Esophagus muscularis mucosa (tissue), 4 donors: ENCODE measurements at regions not wholly inside any gene's neighbourhood (a gene's known extent, or its start where the extent isn't known, plus 50 kb on each side); places are given as distances from the start of the nearest gene placed in this dataset.
"Not testable (repeated sequence)": the region's sequence is repeated elsewhere in the genome, so short reads cannot be mapped to it uniquely, and the experiment has no call there.

Source experiments
- DNase-seq: peaks from one replicate; pipeline ENCODE4 v3.0.0-alpha.2; 2017; ENCODE audit errors: extremely low spot score
- H3K27ac ChIP-seq, 4 donors: fragments of 200-600 bp; sonication (generic); replicated peaks in 1 of 4; 1 replicate in 3 of 4; 2 replicates in 1 of 4; pipeline ENCODE4 v1.5.1; 2016 to 2019; ENCODE audit warnings: mild to moderate bottlenecking in 1 of 4
- H3K27me3 ChIP-seq, 4 donors: fragments of 200-600 bp; sonication (generic); one replicate each; pipeline versions ENCODE4 v1.5.1 to v1.6.0; 2016 to 2019
- H3K36me3 ChIP-seq, 4 donors: fragments of 200-600 bp; sonication (generic); one replicate each; pipeline ENCODE4 v1.5.1; 2016 to 2019
- H3K4me1 ChIP-seq, 4 donors: fragments of 200-600 bp; sonication (generic); one replicate each; pipeline ENCODE4 v1.5.1; 2016 to 2019
- H3K4me3 ChIP-seq, 4 donors: fragments of 200-600 bp; sonication (generic); 1 replicate in 2 of 4; 2 replicates in 2 of 4; pipeline ENCODE4 v1.5.1; 2016 to 2019; ENCODE audit warnings: mild to moderate bottlenecking in 4 of 4, moderate library complexity in 1 of 4
- H3K9me3 ChIP-seq, 4 donors: fragments of 200-600 bp; sonication (generic); 1 replicate in 3 of 4; 2 replicates in 1 of 4; pipeline ENCODE4 v1.5.1; 2016 to 2019
- EP300 ChIP-seq: sonication (generic); formaldehyde crosslinking; IDR thresholded peaks from one replicate; pipeline ENCODE4 v1.6.1; 2017; ENCODE audit warnings: antibody characterized with exemption
- POLR2A ChIP-seq: fragments of 450-650 bp; IDR thresholded peaks from one replicate; pipeline ENCODE4 v1.6.1; 2017; ENCODE audit warnings: antibody characterized with exemption, moderate library complexity, mild to moderate bottlenecking, low read depth
- POLR2AphosphoS5 ChIP-seq, 2 donors: sonication (generic); formaldehyde crosslinking; IDR thresholded peaks; one replicate each; pipeline ENCODE4 v1.6.1; 2017; ENCODE audit warnings: antibody characterized with exemption in 2 of 2
- WGBS: methylation state at CpG from one replicate; pipeline ENCODE4 v1.1.5; 2018; 5-methylcytosine and 5-hydroxymethylcytosine counted together
- intact Hi-C: fragments of 100-400 bp; cut with DNase I; formaldehyde crosslinking; loops from one replicate; pipeline ENCODE4 v1.15.1; 2023
- TF ChIP-seq, protein P1 (sequence below), 3 experiments: fragments of 200-600 bp in 2 of 3; fragments of 450-650 bp in 1 of 3; sonication (generic) in 2 of 3; IDR thresholded peaks; one replicate each; pipeline ENCODE4 v1.5.1; 2017 to 2019; ENCODE audit warnings: antibody characterized with exemption in 3 of 3, mild to moderate bottlenecking in 2 of 3, moderate library complexity in 1 of 3

DNA sequence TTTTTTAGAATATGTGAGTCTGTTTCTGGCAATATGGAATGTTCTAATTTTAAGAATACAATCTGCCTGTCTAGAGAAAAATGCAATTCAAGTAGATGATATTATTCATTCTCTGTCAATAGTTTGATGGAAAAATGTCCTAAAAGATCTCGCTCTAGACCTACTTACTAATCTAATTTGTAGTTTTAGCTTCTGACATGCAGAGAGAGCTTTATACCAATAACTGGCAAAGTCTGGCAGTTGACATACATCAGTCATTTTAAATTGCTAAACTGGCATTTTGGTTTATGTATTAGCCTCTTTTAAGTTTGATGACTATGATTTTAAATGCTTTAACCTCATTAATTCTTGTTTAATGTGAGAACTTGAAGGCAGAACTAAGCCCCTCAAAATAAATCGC lies 355.0 kb upstream of the CDH10 start:
- Histone ChIP-seq H3K27ac (no peak overlapping the region), H3K27me3 (no peaks in the 10 kb centered on the region), H3K9me3 (no peaks in the 10 kb centered on the region), H3K4me1 (no peaks in the 10 kb centered on the region), H3K36me3 (no peaks in the 10 kb centered on the region), H3K4me3 (no peak overlapping the region)
- TF ChIP-seq, protein P1, sequence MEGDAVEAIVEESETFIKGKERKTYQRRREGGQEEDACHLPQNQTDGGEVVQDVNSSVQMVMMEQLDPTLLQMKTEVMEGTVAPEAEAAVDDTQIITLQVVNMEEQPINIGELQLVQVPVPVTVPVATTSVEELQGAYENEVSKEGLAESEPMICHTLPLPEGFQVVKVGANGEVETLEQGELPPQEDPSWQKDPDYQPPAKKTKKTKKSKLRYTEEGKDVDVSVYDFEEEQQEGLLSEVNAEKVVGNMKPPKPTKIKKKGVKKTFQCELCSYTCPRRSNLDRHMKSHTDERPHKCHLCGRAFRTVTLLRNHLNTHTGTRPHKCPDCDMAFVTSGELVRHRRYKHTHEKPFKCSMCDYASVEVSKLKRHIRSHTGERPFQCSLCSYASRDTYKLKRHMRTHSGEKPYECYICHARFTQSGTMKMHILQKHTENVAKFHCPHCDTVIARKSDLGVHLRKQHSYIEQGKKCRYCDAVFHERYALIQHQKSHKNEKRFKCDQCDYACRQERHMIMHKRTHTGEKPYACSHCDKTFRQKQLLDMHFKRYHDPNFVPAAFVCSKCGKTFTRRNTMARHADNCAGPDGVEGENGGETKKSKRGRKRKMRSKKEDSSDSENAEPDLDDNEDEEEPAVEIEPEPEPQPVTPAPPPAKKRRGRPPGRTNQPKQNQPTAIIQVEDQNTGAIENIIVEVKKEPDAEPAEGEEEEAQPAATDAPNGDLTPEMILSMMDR (IDR thresholded peaks at IDR 0.05) = no peak
- TF ChIP-seq EP300 = no peak
- TF ChIP-seq POLR2AphosphoS5 (IDR thresholded peaks at IDR 0.05) = no peak
- TF ChIP-seq POLR2A = no peak
- intact Hi-C loops = no loop called here
- 78% methylated on average over 2 of the region's 2 CpGs for WGBS
- DNase-seq = no peak

DNA sequence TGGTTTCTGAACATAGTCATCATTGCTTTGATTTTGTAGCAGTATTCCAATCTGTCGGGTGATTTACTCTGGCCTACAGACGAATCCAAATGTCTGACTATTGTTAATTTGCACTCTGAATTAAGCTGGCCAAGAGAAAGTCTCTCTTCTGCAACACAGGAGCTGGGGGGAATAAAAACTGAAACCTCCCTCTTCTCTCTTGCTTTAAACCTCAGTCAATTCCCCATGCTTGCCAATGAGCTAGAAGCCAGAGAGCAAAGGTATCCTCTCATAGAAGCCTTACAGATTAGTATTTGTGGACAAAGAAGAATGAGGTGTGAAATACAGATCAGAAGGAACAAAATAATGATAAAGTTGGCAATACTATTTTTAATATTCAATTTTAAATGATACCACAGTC lies 353.9 kb upstream of the CDH10 start:
- Histone ChIP-seq H3K36me3 (no peaks in the 10 kb centered on the region), H3K9me3 (no peaks in the 10 kb centered on the region), H3K27ac (no peak overlapping the region), H3K27me3 (no peaks in the 10 kb centered on the region), H3K4me1 (no peaks in the 10 kb centered on the region), H3K4me3 (no peak overlapping the region)
- no peak for DNase-seq
- intact Hi-C loops = no loop called here
- TF ChIP-seq POLR2AphosphoS5 (IDR thresholded peaks at IDR 0.05) (no peak), EP300 (no peak), POLR2A (no peak)
- TF ChIP-seq, protein P1 (IDR thresholded peaks at IDR 0.05) = no peak
- WGBS = 40% methylated on average over 2 of the region's 2 CpGs

DNA sequence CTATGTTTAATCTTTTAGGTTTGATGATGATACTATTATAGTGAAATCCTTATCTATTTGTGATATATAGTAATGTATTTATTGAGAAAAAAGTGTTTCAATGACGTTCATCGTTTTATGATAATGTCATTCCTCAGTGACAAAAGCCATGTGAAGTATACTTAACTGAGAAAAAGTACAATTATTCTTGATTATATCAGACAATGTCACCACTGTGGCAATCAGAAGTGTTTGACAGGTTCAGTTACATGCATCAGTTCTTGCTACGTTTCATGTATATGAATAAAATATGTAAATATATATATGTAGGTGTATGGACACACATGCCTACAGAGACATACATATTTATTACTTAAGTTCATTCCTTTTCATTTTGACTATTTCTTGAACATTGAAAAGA lies 341.5 kb upstream of the CDH10 start:
- intact Hi-C loops = no loop called here

DNA sequence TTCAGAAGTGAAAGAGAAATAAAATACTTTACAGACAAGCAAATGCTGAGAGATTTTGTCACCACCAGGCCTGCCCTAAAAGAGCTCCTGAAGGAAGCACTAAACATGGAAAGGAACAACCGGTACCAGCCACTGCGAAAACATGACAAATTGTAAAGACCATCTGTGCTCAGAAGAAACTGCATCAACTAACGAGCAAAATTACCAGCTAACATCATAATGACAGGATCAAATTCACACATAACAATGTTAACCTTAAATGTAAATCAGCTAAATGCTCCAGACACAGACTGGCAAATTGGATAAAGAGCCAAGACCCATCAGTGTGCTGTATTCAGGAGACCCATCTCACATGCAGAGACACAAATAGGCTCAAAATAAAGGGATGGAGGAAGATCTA lies 333.8 kb upstream of the CDH10 start:
- H3K36me3 ChIP-seq, intact Hi-C loops, H3K9me3 ChIP-seq: not testable (repeated sequence)

More for the DNA sequence above, 341.5 kb upstream of the CDH10 start:
- Histone ChIP-seq H3K27ac (no peak overlapping the region), H3K4me1 (no peaks in the 10 kb centered on the region), H3K27me3 (no peaks in the 10 kb centered on the region), H3K4me3 (no peak overlapping the region), H3K9me3 (no peaks in the 10 kb centered on the region), H3K36me3 (no peaks in the 10 kb centered on the region)
- no peak for TF ChIP-seq POLR2AphosphoS5 (IDR thresholded peaks at IDR 0.05)
- no peak for TF ChIP-seq EP300
- TF ChIP-seq, protein P1 (IDR thresholded peaks at IDR 0.05) = no peak
- no peak for TF ChIP-seq POLR2A
- WGBS = 78% methylated on average over 3 of the region's 3 CpGs
- DNase-seq = no peak

DNA sequence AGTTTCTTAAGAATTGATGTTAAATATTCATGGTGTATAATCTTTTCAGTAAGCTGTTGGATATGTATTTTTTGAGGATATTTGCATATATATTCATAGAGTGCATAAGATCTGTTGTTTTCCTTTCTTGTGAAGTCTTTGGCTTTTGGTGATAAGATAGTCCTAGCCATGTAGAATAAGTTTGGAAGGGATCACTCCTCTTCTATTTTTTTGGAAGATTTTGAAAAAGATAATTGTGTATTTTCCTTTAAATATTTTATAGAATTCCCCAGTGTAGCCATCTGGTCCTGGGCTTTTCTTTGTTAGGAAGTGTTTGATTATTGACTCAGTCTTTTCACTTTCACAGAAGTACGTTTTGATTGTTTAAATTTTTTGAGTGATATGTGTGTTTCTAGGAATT lies 318.8 kb upstream of the CDH10 start:
- H3K4me3 ChIP-seq = no peak overlapping the region
- DNase-seq = no peak
- intact Hi-C loops = no loop called here
- H3K4me1 ChIP-seq = no peaks in the 10 kb centered on the region
- H3K9me3 ChIP-seq = no peaks in the 10 kb centered on the region
- no peaks in the 10 kb centered on the region for H3K27me3 ChIP-seq
- WGBS = 48% methylated on average over 1 of the region's 1 CpG
- H3K36me3 ChIP-seq = no peaks in the 10 kb centered on the region
- TF ChIP-seq, protein P1 (IDR thresholded peaks at IDR 0.05) = no peak
- TF ChIP-seq POLR2AphosphoS5 (IDR thresholded peaks at IDR 0.05) (no peak), POLR2A (no peak), EP300 (no peak)
- H3K27ac ChIP-seq = no peak overlapping the region

More for the DNA sequence above, 333.8 kb upstream of the CDH10 start:
- not testable (repeated sequence) for H3K27ac ChIP-seq, DNase-seq, H3K4me1 ChIP-seq, H3K4me3 ChIP-seq, H3K27me3 ChIP-seq
- 89% methylated on average over 3 of the region's 3 CpGs for WGBS
